Ishikawa (cell line): ENCODE measurements at regions not wholly inside any gene's neighbourhood (a gene's known extent, or its start where the extent isn't known, plus 50 kb on each side); places are given as distances from the start of the nearest gene placed in this dataset.

ENCODE experiments used
- EP300 ChIP-seq: IDR thresholded peaks from 2 replicates; pipeline ENCODE4 v1.6.1; 2012; ENCODE audit warnings: borderline replicate concordance
- MAX ChIP-seq: IDR thresholded peaks from 2 replicates; pipeline ENCODE4 v1.6.1; 2012
- NFIC ChIP-seq: IDR thresholded peaks from 2 replicates; pipeline ENCODE4 v1.6.1; 2012
- ZBTB7A ChIP-seq: IDR thresholded peaks from 2 replicates; pipeline ENCODE4 v1.6.1; 2012; ENCODE audit warnings: low read depth

GRCh38 chr5:62137628-62138027 lies 168.4 kb upstream of the KIF2A start:
- TF ChIP-seq MAX (no peak), EP300 (no peak), ZBTB7A (no peak), NFIC (no peak)
